ENCODE measurements at regions not wholly inside any gene's neighbourhood (a gene's known extent, or its start where the extent isn't known, plus 50 kb on each side); places are given as distances from the start of the nearest gene placed in this dataset.

DNA sequence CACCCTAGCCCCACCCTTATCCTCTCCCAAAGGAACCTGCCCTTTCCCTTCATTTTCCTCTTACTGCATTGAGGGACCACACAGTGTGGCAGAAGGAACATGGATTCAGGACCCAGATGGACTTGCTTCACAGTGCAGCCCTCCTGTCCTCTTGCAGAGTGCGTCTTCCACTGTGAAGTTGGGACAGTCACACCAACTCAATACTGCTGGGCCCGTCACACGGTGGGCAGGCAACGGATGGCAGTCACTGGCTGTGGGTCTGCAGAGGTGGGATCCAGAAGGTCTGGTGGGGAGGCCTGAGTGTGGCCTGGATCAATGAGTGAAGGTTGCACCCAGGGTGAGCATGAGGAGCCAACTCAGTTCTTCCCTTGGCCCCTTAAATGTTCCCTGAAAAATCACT, 129.9 kb upstream of the B3GAT1 start:
- H3K4me3 ChIP-seq (replicated peaks; ENCODE audit: low read depth, low read length) = no peak overlapping the region
- TF ChIP-seq, protein P1, sequence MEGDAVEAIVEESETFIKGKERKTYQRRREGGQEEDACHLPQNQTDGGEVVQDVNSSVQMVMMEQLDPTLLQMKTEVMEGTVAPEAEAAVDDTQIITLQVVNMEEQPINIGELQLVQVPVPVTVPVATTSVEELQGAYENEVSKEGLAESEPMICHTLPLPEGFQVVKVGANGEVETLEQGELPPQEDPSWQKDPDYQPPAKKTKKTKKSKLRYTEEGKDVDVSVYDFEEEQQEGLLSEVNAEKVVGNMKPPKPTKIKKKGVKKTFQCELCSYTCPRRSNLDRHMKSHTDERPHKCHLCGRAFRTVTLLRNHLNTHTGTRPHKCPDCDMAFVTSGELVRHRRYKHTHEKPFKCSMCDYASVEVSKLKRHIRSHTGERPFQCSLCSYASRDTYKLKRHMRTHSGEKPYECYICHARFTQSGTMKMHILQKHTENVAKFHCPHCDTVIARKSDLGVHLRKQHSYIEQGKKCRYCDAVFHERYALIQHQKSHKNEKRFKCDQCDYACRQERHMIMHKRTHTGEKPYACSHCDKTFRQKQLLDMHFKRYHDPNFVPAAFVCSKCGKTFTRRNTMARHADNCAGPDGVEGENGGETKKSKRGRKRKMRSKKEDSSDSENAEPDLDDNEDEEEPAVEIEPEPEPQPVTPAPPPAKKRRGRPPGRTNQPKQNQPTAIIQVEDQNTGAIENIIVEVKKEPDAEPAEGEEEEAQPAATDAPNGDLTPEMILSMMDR (IDR thresholded peaks at IDR 0.05; ENCODE audit: low read depth, low read length, missing control alignments) = no peak
- no peak for DNase-seq (ENCODE audit: extremely low read depth, low read depth)

DNA sequence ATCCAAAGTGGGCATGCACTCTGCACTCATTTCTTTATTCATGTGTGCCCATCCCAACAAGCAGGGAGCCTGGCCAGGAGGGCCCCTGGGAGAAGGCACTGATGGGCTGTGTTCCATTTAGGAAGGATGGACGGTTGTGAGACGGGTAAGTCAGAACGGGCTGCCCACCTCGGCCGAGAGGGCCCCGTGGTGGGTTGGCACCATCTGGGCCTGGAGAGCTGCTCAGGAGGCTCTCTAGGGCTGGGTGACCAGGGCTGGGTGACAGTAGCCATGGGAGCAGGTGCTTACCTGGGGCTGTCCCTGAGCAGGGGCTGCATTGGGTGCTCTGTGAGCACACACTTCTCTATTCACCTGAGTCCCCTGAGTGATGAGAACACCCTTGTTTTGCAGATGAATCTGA, 129.3 kb upstream of the B3GAT1 start:
- H3K4me3 ChIP-seq (replicated peaks; ENCODE audit: low read depth, low read length) = no peak overlapping the region
- TF ChIP-seq, protein P1 (IDR thresholded peaks at IDR 0.05; ENCODE audit: low read depth, low read length, missing control alignments) = no peak
- no peak for DNase-seq (ENCODE audit: extremely low read depth, low read depth)

DNA sequence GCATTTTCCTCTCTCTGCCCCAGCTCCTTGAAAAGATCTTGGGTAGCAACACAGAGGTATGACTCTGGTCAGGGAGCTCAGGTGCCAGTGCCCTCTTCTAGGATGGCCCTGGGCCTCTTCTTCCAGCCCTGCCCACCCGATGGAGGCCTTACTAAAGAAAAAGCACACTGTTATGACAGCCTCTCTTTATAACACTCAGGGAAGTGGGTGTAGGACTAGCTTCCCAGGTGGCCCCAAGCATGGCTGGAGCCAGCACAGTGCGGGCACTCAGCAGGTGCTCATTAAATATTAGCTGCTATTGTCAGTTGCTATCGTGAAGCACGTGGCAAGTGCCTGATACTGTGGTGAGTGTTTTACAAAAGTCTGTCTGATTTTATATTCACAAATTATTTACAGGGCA, 127.2 kb upstream of the B3GAT1 start:
- no peak for DNase-seq (ENCODE audit: extremely low read depth, low read depth)
- TF ChIP-seq, protein P1 (IDR thresholded peaks at IDR 0.05; ENCODE audit: low read depth, low read length, missing control alignments) = no peak
- no peak overlapping the region for H3K4me3 ChIP-seq (replicated peaks; ENCODE audit: low read depth, low read length)

DNA sequence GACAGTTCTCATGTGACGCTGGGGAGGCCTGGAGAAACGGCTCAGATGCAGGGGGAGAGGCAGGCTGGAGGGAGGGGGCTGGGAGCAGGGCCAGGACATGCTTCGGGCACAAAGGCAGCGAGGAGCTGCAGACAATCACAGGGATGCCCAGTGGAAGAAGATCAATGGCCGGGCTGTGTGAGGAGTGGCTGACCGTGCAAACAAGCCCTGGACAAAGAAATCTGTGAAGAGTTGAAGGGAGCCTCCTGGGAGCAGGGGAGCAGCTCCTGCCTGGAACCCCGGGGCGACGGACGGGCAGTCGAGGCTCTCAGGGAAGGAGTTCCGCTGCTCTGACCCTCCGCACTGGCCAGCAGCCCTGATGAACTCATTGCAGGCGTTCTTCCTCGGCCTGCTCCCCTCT, 126.7 kb upstream of the B3GAT1 start:
- TF ChIP-seq, protein P1 (IDR thresholded peaks at IDR 0.05; ENCODE audit: low read depth, low read length, missing control alignments) = no peak
- no peak overlapping the region for H3K4me3 ChIP-seq (replicated peaks; ENCODE audit: low read depth, low read length)
- DNase-seq (ENCODE audit: extremely low read depth, low read depth) = no peak

DNA sequence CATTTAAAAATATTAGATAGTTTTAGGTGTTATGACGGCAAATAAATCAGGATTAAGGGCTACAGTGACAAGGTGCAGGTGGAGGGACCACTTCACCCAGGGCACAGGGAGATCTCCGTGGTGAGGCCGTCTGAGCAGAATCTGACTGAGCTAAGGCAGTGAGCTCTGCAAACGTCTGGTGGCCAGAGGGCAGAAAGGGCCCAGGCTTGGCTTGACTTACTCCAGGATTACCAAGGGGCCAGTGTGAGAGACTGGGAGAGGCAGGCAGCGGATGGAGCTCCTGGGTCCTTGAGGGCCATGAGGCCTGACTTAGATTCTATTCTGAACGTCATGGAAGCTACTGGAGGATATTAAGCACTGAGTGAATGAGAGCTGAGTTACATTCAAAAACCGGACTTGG, 125.9 kb upstream of the B3GAT1 start:
- no peak for DNase-seq (ENCODE audit: extremely low read depth, low read depth)
- TF ChIP-seq, protein P1 (IDR thresholded peaks at IDR 0.05; ENCODE audit: low read depth, low read length, missing control alignments) = no peak
- H3K4me3 ChIP-seq (replicated peaks; ENCODE audit: low read depth, low read length) = no peak overlapping the region

DNA sequence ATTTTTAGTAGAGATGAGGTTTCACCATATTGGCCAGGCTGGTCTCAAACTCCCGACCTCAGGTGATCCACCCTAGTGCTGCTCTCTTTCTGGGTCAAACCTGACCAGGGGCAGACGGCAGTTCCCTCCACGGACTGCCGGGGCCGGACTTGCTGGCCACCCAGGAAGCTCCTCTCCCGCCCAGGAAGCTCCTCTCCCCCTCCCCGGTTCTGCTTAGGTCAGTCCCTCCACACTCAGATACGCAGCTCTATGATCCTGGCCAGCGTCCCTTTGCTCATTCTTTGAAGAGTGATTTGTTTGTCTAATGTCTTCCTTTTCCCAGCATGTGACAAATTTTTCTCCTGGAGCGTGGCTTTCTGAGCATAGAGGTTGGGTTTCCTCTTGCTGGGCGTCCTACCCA, 125.3 kb upstream of the B3GAT1 start:
- TF ChIP-seq, protein P1 (IDR thresholded peaks at IDR 0.05; ENCODE audit: low read depth, low read length, missing control alignments) = no peak

DNA sequence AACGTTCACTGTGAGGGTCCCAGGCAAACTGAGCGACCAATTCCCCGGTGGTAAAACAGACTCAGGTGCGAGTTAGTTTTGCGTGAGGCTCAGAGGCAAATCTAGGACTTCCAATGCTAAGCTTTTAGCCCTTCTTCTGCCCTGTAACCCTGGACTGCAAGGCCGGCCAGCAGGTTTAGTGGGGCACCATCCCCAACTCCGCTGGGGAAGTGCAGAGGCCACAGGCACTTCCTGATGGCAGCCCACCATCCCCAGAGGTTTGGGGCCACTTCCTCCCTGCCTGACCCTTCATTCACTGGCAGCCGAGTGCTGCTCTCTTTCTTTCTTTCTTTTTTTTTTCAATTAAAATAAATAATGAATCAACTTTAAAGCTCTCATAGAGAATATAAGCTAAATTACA, 124.6 kb upstream of the B3GAT1 start:
- DNase-seq (ENCODE audit: extremely low read depth, low read depth) = no peak
- H3K4me3 ChIP-seq (replicated peaks; ENCODE audit: low read depth, low read length) = no peak overlapping the region
- TF ChIP-seq, protein P1 (IDR thresholded peaks at IDR 0.05; ENCODE audit: low read depth, low read length, missing control alignments) = no peak

More for the DNA sequence above, 125.3 kb upstream of the B3GAT1 start:
- no peak for DNase-seq (ENCODE audit: extremely low read depth, low read depth)
- H3K4me3 ChIP-seq (replicated peaks; ENCODE audit: low read depth, low read length) = no peak overlapping the region

All from HFF-Myc (cell line).